ENCODE measurements at regions not wholly inside any gene's neighbourhood (a gene's known extent, or its start where the extent isn't known, plus 50 kb on each side); places are given as distances from the start of the nearest gene placed in this dataset.

- Histone ChIP-seq H4K20me1 (ENCODE audit: insufficient read depth, low read length) (no peaks in the 10 kb centered on the region), H3K4ac (ENCODE audit: low read depth, low read length) (no peak overlapping the region), H3K9ac (ENCODE audit: low read depth, low read length) (no peak overlapping the region), H3K18ac (ENCODE audit: low read depth, low read length) (no peak overlapping the region), H3K4me1 (ENCODE audit: control insufficient read depth, insufficient read depth, low read length) (no peaks in the 10 kb centered on the region), H2AK5ac (ENCODE audit: low read depth, low read length) (no peak overlapping the region), H3K9me3 (ENCODE audit: control insufficient read depth, insufficient read depth, low read length) (peaks cover 75% of the 10 kb centered on the region), H2BK20ac (ENCODE audit: low read depth, low read length) (no peak overlapping the region), H4K8ac (ENCODE audit: low read depth in 2 of 2, low read length in 2 of 2) (no peak overlapping the region), H3K56ac (ENCODE audit: extremely low read depth, insufficient read depth, low read length) (no peak overlapping the region), H3K23ac (ENCODE audit: low read depth, low read length) (no peak overlapping the region), H3K4me2 (ENCODE audit: low read depth, low read length) (no peak overlapping the region), H3K27ac (ENCODE audit: insufficient read depth, low read length) (no peak overlapping the region), H3K36me3 (ENCODE audit: control insufficient read depth, insufficient read depth, low read length) (no peaks in the 10 kb centered on the region), H3K4me3 (ENCODE audit: insufficient read depth, low read depth, low read length) (no peak overlapping the region), H4K91ac (ENCODE audit: insufficient read depth, low read depth, low read length) (no peak overlapping the region), H4K5ac (ENCODE audit: low read depth, low read length) (no peak overlapping the region), H2BK5ac (ENCODE audit: low read depth, low read length, poor library complexity, severe bottlenecking) (no peak overlapping the region), H3K14ac (replicated peaks; ENCODE audit: low read depth, low read length) (no peak overlapping the region), H2BK120ac (ENCODE audit: low read depth, low read length) (no peak overlapping the region), H2BK15ac (ENCODE audit: low read depth, low read length) (no peak overlapping the region), H3K79me1 (ENCODE audit: low read depth in 1 of 2, low read length in 2 of 2) (no peaks in the 10 kb centered on the region), H2AK9ac (replicated peaks; ENCODE audit: low read depth, low read length, poor library complexity) (no peak overlapping the region), H3K27me3 (ENCODE audit: control insufficient read depth, insufficient read depth, low read length) (no peaks in the 10 kb centered on the region), H2AFZ (replicated peaks; ENCODE audit: low read length, poor library complexity) (no peak overlapping the region), H3K9me1 (ENCODE audit: insufficient read depth, low read length) (no peaks in the 10 kb centered on the region)
- BruUV-seq (replicated peaks): no TSS peak
- dilution Hi-C loops (cut with HindIII; ENCODE audit: low sequenced_read_pairs, unreplicated experiment): no loop called here
- WGBS, 2 experiments (ENCODE audit: extremely low coverage in 2 of 2, insufficient read length in 1 of 2): no CpG with 5 or more reads among the region's 16 CpGs
- intact Hi-C loops (cut with micrococcal nuclease): no loop called here
- ChIA-PET POLR2A (ENCODE audit: unreplicated experiment) (no interaction called here), CTCF (no interaction called here)
- TF ChIP-seq USF2 (IDR thresholded peaks at IDR 0.05; ENCODE audit: low read depth, low read length): no peak
- no peak for TF ChIP-seq CHD1 (IDR thresholded peaks at IDR 0.05; ENCODE audit: low read depth, low read length)
- no peak for ATAC-seq (ENCODE audit: low read depth)
- in situ Hi-C loops (cut with MboI; ENCODE audit: low sequenced_read_pairs): no loop called here
- no peak for DNase-seq
Observed at GRCh38 chr1:4059270-4059669, 159.2 kb upstream of the C1orf174 start.
